HCT116 (cell line): ENCODE measurements at regions not wholly inside any gene's neighbourhood (a gene's known extent, or its start where the extent isn't known, plus 50 kb on each side); places are given as distances from the start of the nearest gene placed in this dataset.

ENCODE experiments used
- ATAC-seq: fragments of 200-7000 bp; cut with Tn5 transposase; 2 replicates; pipeline ENCODE4 v1.9.1; 2020; ENCODE audit warnings: mild to moderate bottlenecking, moderate library complexity
- BruUV-seq: library from RNA; stranded (reverse); fragments of 400-500 nt; replicated peaks from 2 replicates; lab custom pipeline; 2021; lab: Mats Ljungman, UMichigan
- CTCF ChIA-PET: fragments of 300-600 bp; sonication (Branson Sonifier 250); formaldehyde crosslinking; loops from one replicate; lab custom pipeline; 2021; ENCODE audit warnings: antibody characterized with exemption; lab: Charles Lee
- POLR2A ChIA-PET: fragments of 300-600, 350-600 bp; sonication (Branson Sonifier 250); formaldehyde crosslinking; loops from one replicate; lab custom pipeline; 2021; ENCODE audit warnings: antibody characterized with exemption; lab: Charles Lee
- RAD21 ChIA-PET, 2 experiments: fragments of 300-600 bp; sonication (Branson Sonifier 250); formaldehyde crosslinking; loops; one replicate each; lab custom pipeline; 2023; ENCODE audit warnings: low total read pairs in 2 of 2; ENCODE audit not compliant: uncharacterized antibody in 2 of 2, unreplicated experiment in 2 of 2, low non-redundant PET in 1 of 2; lab: Charles Lee
- DNase-seq: peaks from one replicate; pipeline ENCODE4 v3.0.0-alpha.2; 2010; ENCODE audit warnings: low read depth, low spot score
- H2AFZ ChIP-seq: fragments of 200-600 bp; shearing (Covaris generic), sonication (generic); 2 replicates; pipeline ENCODE4 v1.6.1; 2017; ENCODE audit warnings: low read depth, mixed run types, mixed read lengths, antibody characterized with exemption, low read length; ENCODE audit not compliant: poor library complexity, severe bottlenecking
- H3K27ac ChIP-seq: 2 replicates; pipeline ENCODE4 v1.5.1; 2012; ENCODE audit warnings: low read depth, low read length
- H3K27me3 ChIP-seq: fragments of 200-600 bp; sonication (generic); 2 replicates; pipeline ENCODE4 v1.6.1; 2016; ENCODE audit warnings: mixed run types, low read length, mixed read lengths; ENCODE audit not compliant: insufficient read depth
- H3K36me3 ChIP-seq, 2 experiments: fragments of 200-500 bp in 1 of 2; fragments of 200-600 bp in 1 of 2; sonication (Bioruptor generic) in 1 of 2; sonication (generic) in 1 of 2; 2 replicates each; pipeline versions ENCODE4 v1.5.1 to v1.6.1; 2014 to 2016; ENCODE audit warnings: low read length in 2 of 2, inconsistent platforms in 1 of 2, mixed read lengths in 1 of 2, mixed run types in 1 of 2; ENCODE audit not compliant: insufficient read depth in 2 of 2, control insufficient read depth in 1 of 2
- H3K4me1 ChIP-seq, 2 experiments: fragments of 200-600 bp in 1 of 2; sonication (generic) in 1 of 2; 2 replicates each; pipeline versions ENCODE4 v1.5.1 to v1.6.1; 2012 to 2017; ENCODE audit warnings: low read length in 2 of 2, inconsistent platforms in 1 of 2, mild to moderate bottlenecking in 1 of 2, mixed read lengths in 1 of 2, mixed run types in 1 of 2, moderate library complexity in 1 of 2; ENCODE audit not compliant: insufficient read depth in 2 of 2, control insufficient read depth in 1 of 2
- H3K4me2 ChIP-seq: fragments of 200-600 bp; sonication (generic); 2 replicates; pipeline ENCODE4 v1.6.1; 2017; ENCODE audit warnings: mixed run types, low read length, mixed read lengths
- H3K4me3 ChIP-seq, 2 experiments: fragments of 200-600 bp in 1 of 2; sonication (generic) in 1 of 2; replicated peaks in 1 of 2; 2 replicates each; pipeline ENCODE4 v1.5.1; 2011 to 2016; ENCODE audit warnings: low read length in 2 of 2, control low read depth in 1 of 2, low read depth in 1 of 2, mild to moderate bottlenecking in 1 of 2, mixed read lengths in 1 of 2, mixed run types in 1 of 2
- H3K79me2 ChIP-seq: fragments of 200-600 bp; sonication (generic); 2 replicates; pipeline ENCODE4 v1.6.1; 2017; ENCODE audit warnings: mild to moderate bottlenecking, mixed run types, low read length, moderate library complexity, mixed read lengths; ENCODE audit not compliant: insufficient read depth
- H3K9ac ChIP-seq: fragments of 200-600 bp; sonication (generic); 2 replicates; pipeline ENCODE4 v1.6.1; 2016; ENCODE audit warnings: low read length, mixed read lengths
- H3K9me2 ChIP-seq: fragments of 200-600 bp; sonication (generic), shearing (Covaris generic); 2 replicates; pipeline ENCODE4 v1.6.1; 2017; ENCODE audit warnings: mixed run types, mild to moderate bottlenecking, moderate library complexity; ENCODE audit not compliant: insufficient read depth
- H3K9me3 ChIP-seq, 2 experiments: fragments of 200-500 bp in 1 of 2; fragments of 200-600 bp in 1 of 2; sonication (Bioruptor generic) in 1 of 2; sonication (generic) in 1 of 2; 2 replicates each; pipeline ENCODE4 v1.6.1; 2014 to 2017; ENCODE audit warnings: low read length in 2 of 2, mixed read lengths in 2 of 2, inconsistent platforms in 1 of 2, low read depth in 1 of 2, mild to moderate bottlenecking in 1 of 2, mixed run types in 1 of 2, moderate library complexity in 1 of 2; ENCODE audit not compliant: control insufficient read depth in 1 of 2, insufficient read depth in 1 of 2
- H4K20me1 ChIP-seq: fragments of 200-600 bp; sonication (generic), shearing (Covaris generic); 2 replicates; pipeline ENCODE4 v1.6.1; 2017; ENCODE audit warnings: mixed run types, mild to moderate bottlenecking, moderate library complexity; ENCODE audit not compliant: insufficient read depth
- CBX3 ChIP-seq: IDR thresholded peaks from 2 replicates; pipeline ENCODE4 v1.6.1; 2012; ENCODE audit warnings: low read depth
- CEBPB ChIP-seq: IDR thresholded peaks from 2 replicates; pipeline ENCODE4 v1.6.1; 2012; ENCODE audit warnings: low read depth
- EGR1 ChIP-seq: IDR thresholded peaks from 2 replicates; pipeline ENCODE4 v1.6.1; 2012; ENCODE audit warnings: low read depth
- ELF1 ChIP-seq: IDR thresholded peaks from 2 replicates; pipeline ENCODE4 v1.6.1; 2012; ENCODE audit warnings: low read depth, borderline replicate concordance
- EZH2 ChIP-seq: fragments of 200-600 bp; sonication (generic); IDR thresholded peaks from 2 replicates; pipeline ENCODE4 v1.6.1; 2017; ENCODE audit warnings: antibody characterized with exemption, mixed run types
- JUND ChIP-seq: IDR thresholded peaks from 2 replicates; pipeline ENCODE4 v1.6.1; 2012
- MAX ChIP-seq: IDR thresholded peaks from 2 replicates; pipeline ENCODE4 v1.6.1; 2012
- POLR2A ChIP-seq: IDR thresholded peaks from 2 replicates; pipeline ENCODE4 v1.7.0; 2011; ENCODE audit warnings: borderline replicate concordance; ENCODE audit not compliant: insufficient read depth, insufficient read length; ENCODE audit errors: extremely low read depth
- POLR2AphosphoS5 ChIP-seq: IDR thresholded peaks from 2 replicates; pipeline ENCODE4 v1.6.1; 2011; ENCODE audit warnings: mild to moderate bottlenecking, low read depth, low read length, moderate library complexity
- RAD21 ChIP-seq: IDR thresholded peaks from 2 replicates; pipeline ENCODE4 v1.6.1; 2012; ENCODE audit warnings: low read depth, mild to moderate bottlenecking
- REST ChIP-seq: IDR thresholded peaks from 2 replicates; pipeline ENCODE4 v1.6.1; 2012; ENCODE audit warnings: low read depth
- SP1 ChIP-seq: IDR thresholded peaks from 2 replicates; pipeline ENCODE4 v1.6.1; 2012; ENCODE audit warnings: low read depth
- TCF7L2 ChIP-seq: IDR thresholded peaks from 2 replicates; pipeline ENCODE4 v1.7.0; 2011; ENCODE audit warnings: borderline replicate concordance, inconsistent platforms; ENCODE audit not compliant: insufficient read depth, insufficient read length; ENCODE audit errors: extremely low read depth
- YY1 ChIP-seq: IDR thresholded peaks from 2 replicates; pipeline ENCODE4 v1.6.1; 2011; ENCODE audit warnings: low read length, low read depth, moderate library complexity, mild to moderate bottlenecking; ENCODE audit not compliant: insufficient replicate concordance; ENCODE audit errors: extremely low read depth
- ZBTB33 ChIP-seq: IDR thresholded peaks from 2 replicates; pipeline ENCODE4 v1.6.1; 2011; ENCODE audit warnings: mild to moderate bottlenecking, low read length, moderate library complexity; ENCODE audit not compliant: insufficient replicate concordance; ENCODE audit errors: extremely low read depth
- ZFX ChIP-seq: fragments of 450-650 bp; IDR thresholded peaks from 2 replicates; pipeline ENCODE4 v1.6.1; 2017
- intact Hi-C: fragments of 100-400 bp; cut with micrococcal nuclease; formaldehyde crosslinking; loops from 2 replicates; pipeline ENCODE4 v1.10.0; 2022
- TF ChIP-seq, protein P1 (sequence below): IDR thresholded peaks from 2 replicates; pipeline ENCODE4 v1.6.1; 2012

DNA sequence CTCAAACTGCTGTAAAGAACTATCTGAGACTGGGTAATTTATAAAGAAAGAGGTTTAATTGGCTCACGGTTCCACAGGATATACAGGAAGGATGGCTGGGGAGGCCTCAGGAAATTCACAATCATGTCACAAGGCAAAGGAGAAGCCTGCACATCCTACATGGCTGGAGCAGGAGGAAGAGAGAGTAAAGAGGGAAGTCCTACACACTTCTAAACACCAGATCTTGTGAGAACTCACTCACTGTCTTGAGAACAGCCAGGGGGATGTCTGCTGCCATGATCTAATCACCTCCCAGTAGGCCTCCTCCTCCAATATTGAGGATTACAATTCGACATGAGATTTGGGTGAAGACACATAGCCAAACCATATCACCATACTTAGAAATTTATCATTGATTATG is 1307.0 kb upstream of the GJE1 start:
- Histone ChIP-seq H3K36me3 (no peaks in the 10 kb centered on the region), H3K9me2 (no peaks in the 10 kb centered on the region), H3K9me3 (no peaks in the 10 kb centered on the region), H2AFZ (no peak overlapping the region), H3K4me3 (no peak overlapping the region), H4K20me1 (no peaks in the 10 kb centered on the region), H3K79me2 (no peaks in the 10 kb centered on the region), H3K4me1 (no peaks in the 10 kb centered on the region), H3K27ac (no peak overlapping the region), H3K4me2 (no peak overlapping the region), H3K27me3 (no peaks in the 10 kb centered on the region), H3K9ac (no peak overlapping the region)
- POLR2A ChIA-PET = no interaction called here
- CTCF ChIA-PET = no interaction called here
- intact Hi-C loops = no loop called here
- ATAC-seq (no peak), DNase-seq (no peak)
- BruUV-seq = no TSS peak
- TF ChIP-seq, protein P1, sequence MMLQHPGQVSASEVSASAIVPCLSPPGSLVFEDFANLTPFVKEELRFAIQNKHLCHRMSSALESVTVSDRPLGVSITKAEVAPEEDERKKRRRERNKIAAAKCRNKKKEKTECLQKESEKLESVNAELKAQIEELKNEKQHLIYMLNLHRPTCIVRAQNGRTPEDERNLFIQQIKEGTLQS = no peak
- TF ChIP-seq ZBTB33 (no peak), TCF7L2 (no peak), EGR1 (no peak), CEBPB (no peak), MAX (no peak), REST (no peak), POLR2AphosphoS5 (no peak), YY1 (no peak), JUND (no peak), CBX3 (no peak), SP1 (no peak), ZFX (no peak), ELF1 (no peak), POLR2A (no peak), RAD21 (no peak), EZH2 (no peak)
- RAD21 ChIA-PET = no interaction called here
